Astrocyte (in vitro differentiated cells and primary cell): ENCODE measurements at regions not wholly inside any gene's neighbourhood (a gene's known extent, or its start where the extent isn't known, plus 50 kb on each side); places are given as distances from the start of the nearest gene placed in this dataset.

ENCODE experiments used
- DNase-seq: peaks from one replicate; pipeline ENCODE4 v3.0.0-alpha.2; 2010; ENCODE audit warnings: low read depth
- FAIRE-seq: peaks from 2 replicates; lab custom pipeline; 2011; peaks lifted over from hg19 to GRCh38; lab: Jason Lieb, UNC
- H2AFZ ChIP-seq: 2 replicates; pipeline ENCODE4 v1.6.0; 2012; ENCODE audit warnings: low read depth, low read length, inconsistent platforms
- H3K27ac ChIP-seq: 2 replicates; pipeline ENCODE4 v1.5.1; 2011; ENCODE audit warnings: low read depth, low read length, inconsistent platforms
- H3K27me3 ChIP-seq: 2 replicates; pipeline ENCODE4 v1.6.0; 2011; ENCODE audit warnings: low read length, inconsistent platforms; ENCODE audit not compliant: insufficient read depth
- H3K36me3 ChIP-seq: 2 replicates; pipeline ENCODE4 v1.5.1; 2011; ENCODE audit warnings: low read length, inconsistent platforms; ENCODE audit not compliant: insufficient read depth
- H3K4me1 ChIP-seq: 2 replicates; pipeline ENCODE4 v1.5.1; 2011; ENCODE audit warnings: low read length, inconsistent platforms; ENCODE audit not compliant: insufficient read depth
- H3K4me2 ChIP-seq: 2 replicates; pipeline ENCODE4 v1.6.0; 2012; ENCODE audit warnings: low read length, inconsistent platforms
- H3K4me3 ChIP-seq: 2 replicates; pipeline ENCODE4 v1.5.1; 2011; ENCODE audit warnings: low read depth, mild to moderate bottlenecking, low read length, inconsistent platforms; ENCODE audit not compliant: insufficient read depth
- H3K79me2 ChIP-seq: 2 replicates; pipeline ENCODE4 v1.6.0; 2012; ENCODE audit warnings: mild to moderate bottlenecking, low read length, inconsistent platforms; ENCODE audit not compliant: insufficient read depth
- H3K9ac ChIP-seq: 2 replicates; pipeline ENCODE4 v1.6.0; 2012; ENCODE audit warnings: mild to moderate bottlenecking, low read length, inconsistent platforms
- H3K9me3 ChIP-seq: 2 replicates; pipeline ENCODE4 v1.5.1; 2012; ENCODE audit warnings: low read depth, mild to moderate bottlenecking, low read length, inconsistent platforms; ENCODE audit not compliant: insufficient read depth
- H4K20me1 ChIP-seq: 2 replicates; pipeline ENCODE4 v1.6.0; 2012; ENCODE audit warnings: low read length, inconsistent platforms; ENCODE audit not compliant: insufficient read depth
- H3K27ac Mint-ChIP-seq: one replicate; pipeline ENCODE4 v1.8.0; 2021; ENCODE audit warnings: mild to moderate bottlenecking, mixed read lengths; ENCODE audit not compliant: unreplicated experiment
- H3K27me3 Mint-ChIP-seq: one replicate; pipeline ENCODE4 v1.8.0; 2021; ENCODE audit warnings: low read depth, mixed read lengths; ENCODE audit not compliant: unreplicated experiment
- H3K36me3 Mint-ChIP-seq: one replicate; pipeline ENCODE4 v1.8.0; 2021; ENCODE audit warnings: low read depth, mixed read lengths; ENCODE audit not compliant: unreplicated experiment
- H3K4me1 Mint-ChIP-seq: one replicate; pipeline ENCODE4 v1.8.0; 2021; ENCODE audit warnings: low read depth, mixed read lengths; ENCODE audit not compliant: unreplicated experiment
- H3K4me3 Mint-ChIP-seq: one replicate; pipeline ENCODE4 v1.8.0; 2021; ENCODE audit warnings: mild to moderate bottlenecking, moderate library complexity, mixed read lengths; ENCODE audit not compliant: unreplicated experiment
- H3K9me3 Mint-ChIP-seq: one replicate; pipeline ENCODE4 v1.8.0; 2021; ENCODE audit warnings: mild to moderate bottlenecking, mixed read lengths; ENCODE audit not compliant: unreplicated experiment
- CTCF ChIP-seq: IDR thresholded peaks from 2 replicates; pipeline ENCODE4 v1.5.1; 2011; ENCODE audit warnings: low read depth, mild to moderate bottlenecking, inconsistent platforms, low read length, moderate library complexity; ENCODE audit not compliant: insufficient read depth
- EZH2 ChIP-seq: IDR thresholded peaks from 2 replicates; pipeline ENCODE4 v1.6.1; 2012; ENCODE audit warnings: mild to moderate bottlenecking, low read length, inconsistent platforms; ENCODE audit not compliant: insufficient read depth

- TF ChIP-seq CTCF, result no peak
- TF ChIP-seq EZH2, result no peak
- Histone ChIP-seq H3K9me3 (no peaks in the 10 kb centered on the region), H3K4me1 (no peaks in the 10 kb centered on the region), H3K4me2 (no peak overlapping the region), H3K36me3 (no peaks in the 10 kb centered on the region), H3K27me3 (no peaks in the 10 kb centered on the region), H2AFZ (no peak overlapping the region), H3K79me2 (no peaks in the 10 kb centered on the region), H3K4me3 (no peak overlapping the region), H3K9ac (no peak overlapping the region), H4K20me1 (no peaks in the 10 kb centered on the region), H3K27ac (no peak overlapping the region)
- FAIRE-seq (no peak), DNase-seq (no peak)
- Mint-ChIP-seq H3K4me1 (peaks cover 3% of the 10 kb centered on the region), H3K36me3 (no peaks in the 10 kb centered on the region), H3K27ac (no peak overlapping the region), H3K27me3 (peaks cover 2% of the 10 kb centered on the region), H3K9me3 (no peaks in the 10 kb centered on the region), H3K4me3 (no peak overlapping the region)
Observed at GRCh38 chr3:177686671-177687070, 489.4 kb upstream of the TBL1XR1 start.

GRCh38 chr3:177687291-177687690 lies 490.0 kb upstream of the TBL1XR1 start:
- no peak overlapping the region for H3K9ac ChIP-seq
- H3K27ac ChIP-seq, result no peak overlapping the region
- no peaks in the 10 kb centered on the region for H3K79me2 ChIP-seq
- DNase-seq (no peak), FAIRE-seq (no peak)
- H3K36me3 ChIP-seq, result no peaks in the 10 kb centered on the region
- Mint-ChIP-seq H3K27me3 (peaks cover 2% of the 10 kb centered on the region), H3K4me3 (no peak overlapping the region), H3K36me3 (no peaks in the 10 kb centered on the region), H3K4me1 (no peaks in the 10 kb centered on the region), H3K9me3 (no peaks in the 10 kb centered on the region), H3K27ac (no peak overlapping the region)
- H3K4me2 ChIP-seq, result no peak overlapping the region
- no peak for TF ChIP-seq CTCF
- TF ChIP-seq EZH2, result no peak
- no peaks in the 10 kb centered on the region for H3K4me1 ChIP-seq
- no peak overlapping the region for H3K4me3 ChIP-seq
- no peaks in the 10 kb centered on the region for H4K20me1 ChIP-seq
- H3K9me3 ChIP-seq, result no peaks in the 10 kb centered on the region
- H2AFZ ChIP-seq, result no peak overlapping the region
- no peaks in the 10 kb centered on the region for H3K27me3 ChIP-seq

- Mint-ChIP-seq H3K4me1 (no peaks in the 10 kb centered on the region), H3K9me3 (no peaks in the 10 kb centered on the region), H3K27ac (no peak overlapping the region), H3K36me3 (no peaks in the 10 kb centered on the region), H3K4me3 (no peak overlapping the region), H3K27me3 (peaks cover 2% of the 10 kb centered on the region)
- FAIRE-seq (no peak), DNase-seq (no peak)
- no peaks in the 10 kb centered on the region for H3K79me2 ChIP-seq
- no peak for TF ChIP-seq EZH2
- no peak for TF ChIP-seq CTCF
- H3K36me3 ChIP-seq, result no peaks in the 10 kb centered on the region
- H3K9me3 ChIP-seq, result no peaks in the 10 kb centered on the region
- H3K9ac ChIP-seq, result no peak overlapping the region
- H3K27me3 ChIP-seq, result no peaks in the 10 kb centered on the region
- no peak overlapping the region for H3K4me2 ChIP-seq
- H4K20me1 ChIP-seq, result no peaks in the 10 kb centered on the region
- H3K4me1 ChIP-seq, result no peaks in the 10 kb centered on the region
- H3K4me3 ChIP-seq, result no peak overlapping the region
- H2AFZ ChIP-seq, result no peak overlapping the region
- H3K27ac ChIP-seq, result no peak overlapping the region
Observed at GRCh38 chr3:177688152-177688551, 490.9 kb upstream of the TBL1XR1 start.
